Muscle layer of colon (tissue), 2 donors: ENCODE measurements at regions not wholly inside any gene's neighbourhood (a gene's known extent, or its start where the extent isn't known, plus 50 kb on each side); places are given as distances from the start of the nearest gene placed in this dataset.
A peak's percentile ranks its signal among the peaks of the same experiment; 100 is the strongest.

Experiments used
- H3K27ac ChIP-seq: one replicate; pipeline ENCODE4 v1.7.0; 2013; ENCODE audit warnings: low read depth, mild to moderate bottlenecking, low read length, moderate library complexity
- H3K27me3 ChIP-seq, 2 donors: one replicate each; pipeline ENCODE4 v1.7.0; 2013; ENCODE audit warnings: low read length in 2 of 2, mild to moderate bottlenecking in 2 of 2; ENCODE audit not compliant: insufficient read depth in 2 of 2, control insufficient read depth in 1 of 2
- H3K36me3 ChIP-seq: one replicate; pipeline ENCODE4 v1.7.0; 2013; ENCODE audit warnings: mild to moderate bottlenecking, low read length; ENCODE audit not compliant: insufficient read depth
- H3K4me1 ChIP-seq: one replicate; pipeline ENCODE4 v1.7.0; 2013; ENCODE audit warnings: mild to moderate bottlenecking, low read length; ENCODE audit not compliant: insufficient read depth
- H3K4me3 ChIP-seq, 2 donors: one replicate each; pipeline ENCODE4 v1.7.0; 2013; ENCODE audit warnings: low read length in 2 of 2, low read depth in 1 of 2, mild to moderate bottlenecking in 1 of 2, moderate library complexity in 1 of 2
- H3K9ac ChIP-seq: one replicate; pipeline ENCODE4 v1.7.0; 2013; ENCODE audit warnings: low read length
- H3K9me3 ChIP-seq: one replicate; pipeline ENCODE4 v1.7.0; 2013; ENCODE audit warnings: mild to moderate bottlenecking, low read length
- donor health status: abdominal sarcoma.
- donor health status: Adenocarcinoma of cecum.

- Histone ChIP-seq H3K4me1 (peaks cover 14% of the 10 kb centered on the region), H3K27me3 (no peaks in the 10 kb centered on the region), H3K9ac (no peak overlapping the region), H3K9me3 (no peaks in the 10 kb centered on the region), H3K4me3 (no peak overlapping the region), H3K27ac (peak overlapping the region; percentile 7), H3K36me3 (no peaks in the 10 kb centered on the region)
Observed at GRCh38 chr1:229158341-229158921, 112.5 kb upstream of the RAB4A start.

GRCh38 chr1:229158927-229159326 is 112.0 kb upstream of the RAB4A start:
- H3K27ac ChIP-seq, result no peak overlapping the region
- no peaks in the 10 kb centered on the region for H3K9me3 ChIP-seq
- no peak overlapping the region for H3K9ac ChIP-seq
- no peak overlapping the region for H3K4me3 ChIP-seq
- H3K4me1 ChIP-seq, result peaks cover 14% of the 10 kb centered on the region
- no peaks in the 10 kb centered on the region for H3K27me3 ChIP-seq
- no peaks in the 10 kb centered on the region for H3K36me3 ChIP-seq

- Histone ChIP-seq H3K9me3 (no peaks in the 10 kb centered on the region), H3K27ac (no peak overlapping the region), H3K9ac (no peak overlapping the region), H3K4me1 (peaks cover 20% of the 10 kb centered on the region), H3K4me3 (no peak overlapping the region), H3K27me3 (no peaks in the 10 kb centered on the region), H3K36me3 (no peaks in the 10 kb centered on the region)
Observed at GRCh38 chr1:229159668-229160544, 111.0 kb upstream of the RAB4A start.

- peaks cover 18% of the 10 kb centered on the region for H3K4me1 ChIP-seq
- no peaks in the 10 kb centered on the region for H3K36me3 ChIP-seq
- H3K27ac ChIP-seq, result no peak overlapping the region
- no peak overlapping the region for H3K9ac ChIP-seq
- H3K27me3 ChIP-seq, result no peaks in the 10 kb centered on the region
- H3K9me3 ChIP-seq, result no peaks in the 10 kb centered on the region
- no peak overlapping the region for H3K4me3 ChIP-seq
Observed at GRCh38 chr1:229161740-229162139, 109.2 kb upstream of the RAB4A start.

GRCh38 chr1:229162825-229163515 is 107.9 kb upstream of the RAB4A start:
- Histone ChIP-seq H3K4me1 (peaks cover 16% of the 10 kb centered on the region), H3K4me3 (no peak overlapping the region)

GRCh38 chr1:229164348-229164747 is 106.6 kb upstream of the RAB4A start:
- Histone ChIP-seq H3K4me3 (no peak overlapping the region), H3K27me3 (no peaks in the 10 kb centered on the region), H3K4me1 (peaks cover 16% of the 10 kb centered on the region), H3K36me3 (no peaks in the 10 kb centered on the region), H3K9ac (no peak overlapping the region), H3K27ac (no peak overlapping the region), H3K9me3 (no peaks in the 10 kb centered on the region)

More at GRCh38 chr1:229162825-229163515, 107.9 kb upstream of the RAB4A start:
- Histone ChIP-seq H3K27ac (no peak overlapping the region), H3K9ac (no peak overlapping the region), H3K27me3 (no peaks in the 10 kb centered on the region), H3K9me3 (no peaks in the 10 kb centered on the region), H3K36me3 (no peaks in the 10 kb centered on the region)

GRCh38 chr1:229164836-229165735 is 105.8 kb upstream of the RAB4A start:
- Histone ChIP-seq H3K27me3 (no peaks in the 10 kb centered on the region), H3K9me3 (no peaks in the 10 kb centered on the region), H3K4me1 (peaks cover 15% of the 10 kb centered on the region), H3K9ac (no peak overlapping the region), H3K27ac (no peak overlapping the region), H3K36me3 (no peaks in the 10 kb centered on the region), H3K4me3 (no peak overlapping the region)

GRCh38 chr1:229167318-229167717 is 103.6 kb upstream of the RAB4A start:
- peaks cover 9% of the 10 kb centered on the region for H3K4me1 ChIP-seq
- H3K9ac ChIP-seq, result no peak overlapping the region
- H3K36me3 ChIP-seq, result no peaks in the 10 kb centered on the region
- no peaks in the 10 kb centered on the region for H3K27me3 ChIP-seq
- H3K9me3 ChIP-seq, result no peaks in the 10 kb centered on the region
- H3K27ac ChIP-seq, result no peak overlapping the region
- H3K4me3 ChIP-seq, result no peak overlapping the region

GRCh38 chr1:229169399-229169798 is 101.5 kb upstream of the RAB4A start:
- Histone ChIP-seq H3K36me3 (no peaks in the 10 kb centered on the region), H3K27me3 (no peaks in the 10 kb centered on the region), H3K9ac (no peak overlapping the region), H3K27ac (no peak overlapping the region), H3K4me1 (peaks cover 9% of the 10 kb centered on the region), H3K4me3 (no peak overlapping the region), H3K9me3 (no peaks in the 10 kb centered on the region)

- H3K4me1 ChIP-seq, result no peaks in the 10 kb centered on the region
- H3K27ac ChIP-seq, result no peak overlapping the region
- H3K9ac ChIP-seq, result no peak overlapping the region
- no peaks in the 10 kb centered on the region for H3K9me3 ChIP-seq
- H3K27me3 ChIP-seq, result no peaks in the 10 kb centered on the region
- H3K36me3 ChIP-seq, result no peaks in the 10 kb centered on the region
- H3K4me3 ChIP-seq, result no peak overlapping the region
Observed at GRCh38 chr1:229170274-229170673, 100.6 kb upstream of the RAB4A start.
